Ishikawa (cell line): ENCODE measurements at regions not wholly inside any gene's neighbourhood (a gene's known extent, or its start where the extent isn't known, plus 50 kb on each side); places are given as distances from the start of the nearest gene placed in this dataset.

Experiments used
- NFIC ChIP-seq: IDR thresholded peaks from 2 replicates; pipeline ENCODE4 v1.6.1; 2012
- YY1 ChIP-seq: IDR thresholded peaks from 2 replicates; pipeline ENCODE4 v1.6.1; 2012; ENCODE audit warnings: low read depth

DNA sequence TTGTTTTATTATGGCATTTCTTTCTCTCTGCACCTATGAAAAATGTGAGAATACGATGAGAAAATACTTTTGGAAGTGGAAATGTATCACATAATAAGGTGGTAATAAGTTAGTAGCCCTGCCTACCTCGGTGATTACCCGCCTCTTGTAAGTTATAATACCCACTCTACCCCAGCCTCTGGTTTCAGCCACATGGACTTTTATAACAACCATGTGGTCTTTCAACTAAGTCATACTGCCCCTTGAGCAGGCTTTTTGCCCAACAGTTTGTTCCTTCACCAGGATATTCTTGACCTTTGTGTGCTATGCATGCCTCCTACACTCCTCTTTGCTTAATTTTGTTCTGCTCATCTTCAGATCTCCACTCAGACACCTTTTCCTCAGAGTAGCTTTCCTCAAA lies 470.6 kb upstream of the ZWINT start:
- TF ChIP-seq YY1 (no peak), NFIC (no peak)
